Transverse colon (tissue), 4 donors: ENCODE measurements at regions not wholly inside any gene's neighbourhood (a gene's known extent, or its start where the extent isn't known, plus 50 kb on each side); places are given as distances from the start of the nearest gene placed in this dataset.

Source experiments
- EP300 ChIP-seq: sonication (generic); formaldehyde crosslinking; IDR thresholded peaks from one replicate; pipeline ENCODE4 v1.6.1; 2017; ENCODE audit warnings: antibody characterized with exemption, low read depth
- POLR2A ChIP-seq: fragments of 450-650 bp; IDR thresholded peaks from one replicate; pipeline ENCODE4 v1.6.1; 2016; ENCODE audit warnings: antibody characterized with exemption, mild to moderate bottlenecking, moderate library complexity
- POLR2AphosphoS5 ChIP-seq, 3 donors: sonication (generic); formaldehyde crosslinking; IDR thresholded peaks; one replicate each; pipeline ENCODE4 v1.6.1; 2016; ENCODE audit warnings: antibody characterized with exemption in 3 of 3
- TF ChIP-seq, protein P1 (sequence below), 5 experiments: fragments of 200-600 bp in 3 of 5; fragments of 450-650 bp in 2 of 5; sonication (generic) in 3 of 5; IDR thresholded peaks; 1 replicate in 2 of 5; 2 replicates in 3 of 5; pipeline ENCODE4 v1.5.1; 2016 to 2017; ENCODE audit warnings: antibody characterized with exemption in 5 of 5, inconsistent platforms in 3 of 5, mild to moderate bottlenecking in 2 of 5, moderate library complexity in 1 of 5

DNA sequence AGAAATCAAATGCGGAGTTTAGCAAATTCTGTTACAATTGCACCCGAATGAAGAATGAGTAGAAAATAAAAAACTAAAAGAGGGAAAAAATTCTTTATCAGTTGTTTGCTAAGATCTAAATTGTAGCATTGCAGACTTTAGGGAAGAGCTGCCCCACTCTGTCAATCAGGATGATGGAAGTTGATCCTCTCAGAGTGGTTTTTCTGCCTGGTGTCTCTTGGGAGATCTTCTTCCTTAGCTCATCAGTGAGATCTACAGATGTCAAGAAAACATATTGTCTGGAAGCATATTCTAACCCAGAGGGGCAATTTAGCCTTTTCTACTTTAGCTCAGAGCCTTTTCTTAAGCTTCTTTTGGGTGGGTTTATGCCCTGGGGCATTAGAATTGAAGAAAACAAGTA lies 223.2 kb upstream of the PCDH17 start:
- TF ChIP-seq, protein P1, sequence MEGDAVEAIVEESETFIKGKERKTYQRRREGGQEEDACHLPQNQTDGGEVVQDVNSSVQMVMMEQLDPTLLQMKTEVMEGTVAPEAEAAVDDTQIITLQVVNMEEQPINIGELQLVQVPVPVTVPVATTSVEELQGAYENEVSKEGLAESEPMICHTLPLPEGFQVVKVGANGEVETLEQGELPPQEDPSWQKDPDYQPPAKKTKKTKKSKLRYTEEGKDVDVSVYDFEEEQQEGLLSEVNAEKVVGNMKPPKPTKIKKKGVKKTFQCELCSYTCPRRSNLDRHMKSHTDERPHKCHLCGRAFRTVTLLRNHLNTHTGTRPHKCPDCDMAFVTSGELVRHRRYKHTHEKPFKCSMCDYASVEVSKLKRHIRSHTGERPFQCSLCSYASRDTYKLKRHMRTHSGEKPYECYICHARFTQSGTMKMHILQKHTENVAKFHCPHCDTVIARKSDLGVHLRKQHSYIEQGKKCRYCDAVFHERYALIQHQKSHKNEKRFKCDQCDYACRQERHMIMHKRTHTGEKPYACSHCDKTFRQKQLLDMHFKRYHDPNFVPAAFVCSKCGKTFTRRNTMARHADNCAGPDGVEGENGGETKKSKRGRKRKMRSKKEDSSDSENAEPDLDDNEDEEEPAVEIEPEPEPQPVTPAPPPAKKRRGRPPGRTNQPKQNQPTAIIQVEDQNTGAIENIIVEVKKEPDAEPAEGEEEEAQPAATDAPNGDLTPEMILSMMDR (IDR thresholded peaks at IDR 0.05), result no peak
- TF ChIP-seq EP300 (no peak), POLR2A (no peak), POLR2AphosphoS5 (IDR thresholded peaks at IDR 0.05) (no peak)
